Epidermal melanocyte (primary cell): ENCODE measurements at regions not wholly inside any gene's neighbourhood (a gene's known extent, or its start where the extent isn't known, plus 50 kb on each side); places are given as distances from the start of the nearest gene placed in this dataset.

Experiments used
- DNase-seq: peaks from one replicate; pipeline ENCODE4 v3.0.0; 2011; ENCODE audit warnings: low spot score; ENCODE audit not compliant: insufficient read length

GRCh38 chr18:75809151-75809925 is 381.8 kb upstream of the SMIM21 start:
- no peak for DNase-seq

- no peak for DNase-seq
These were observed 377.8 kb upstream of the SMIM21 start for GRCh38 chr18:75805265-75805664.

GRCh38 chr18:75802681-75803080 is 375.2 kb upstream of the SMIM21 start:
- DNase-seq = no peak

- no peak for DNase-seq
These were observed 373.7 kb upstream of the SMIM21 start for GRCh38 chr18:75801178-75801577.

GRCh38 chr18:75800331-75800648 is 372.8 kb upstream of the SMIM21 start:
- DNase-seq = no peak

- no peak for DNase-seq
These were observed 372.2 kb upstream of the SMIM21 start for GRCh38 chr18:75799449-75800330.

GRCh38 chr18:75797046-75797445 is 369.5 kb upstream of the SMIM21 start:
- DNase-seq = no peak

GRCh38 chr18:75790796-75791195 is 363.3 kb upstream of the SMIM21 start:
- DNase-seq = no peak

GRCh38 chr18:75790111-75790510 is 362.6 kb upstream of the SMIM21 start:
- DNase-seq = no peak

GRCh38 chr18:75785834-75786233 is 358.3 kb upstream of the SMIM21 start:
- DNase-seq = no peak

- DNase-seq = no peak
These were observed 357.7 kb upstream of the SMIM21 start for GRCh38 chr18:75785206-75785605.

- no peak for DNase-seq
These were observed 356.9 kb upstream of the SMIM21 start for GRCh38 chr18:75784390-75784789.

- no peak for DNase-seq
These were observed 356.2 kb upstream of the SMIM21 start for GRCh38 chr18:75783566-75784281.

- no peak for DNase-seq
These were observed 355.3 kb upstream of the SMIM21 start for GRCh38 chr18:75782826-75783225.

GRCh38 chr18:75782204-75782603 is 354.7 kb upstream of the SMIM21 start:
- no peak for DNase-seq

- no peak for DNase-seq
These were observed 352.4 kb upstream of the SMIM21 start for GRCh38 chr18:75779910-75780309.

GRCh38 chr18:75779450-75779849 is 351.9 kb upstream of the SMIM21 start:
- DNase-seq = no peak

- DNase-seq = no peak
These were observed 350.1 kb upstream of the SMIM21 start for GRCh38 chr18:75777630-75778029.

GRCh38 chr18:75775121-75775520 is 347.6 kb upstream of the SMIM21 start:
- DNase-seq = no peak

GRCh38 chr18:75773618-75774017 is 346.1 kb upstream of the SMIM21 start:
- no peak for DNase-seq

- no peak for DNase-seq
These were observed 335.3 kb upstream of the SMIM21 start for GRCh38 chr18:75762758-75763157.

- no peak for DNase-seq
These were observed 332.7 kb upstream of the SMIM21 start for GRCh38 chr18:75760208-75760607.
